NCI-H446 (cell line): ENCODE measurements at regions not wholly inside any gene's neighbourhood (a gene's known extent, or its start where the extent isn't known, plus 50 kb on each side); places are given as distances from the start of the nearest gene placed in this dataset.

Source experiments
- DNase-seq, 2 experiments: peaks; one replicate each; lab custom pipeline; 2025; lab: John Stamatoyannopoulos, UW

- DNase-seq: no peak
Measured at GRCh38 chr18:39693359-39693758, 2127.8 kb upstream of the CELF4 start.

GRCh38 chr18:39692367-39693015, 2126.9 kb upstream of the CELF4 start:
- no peak for DNase-seq

- DNase-seq: no peak
Measured at GRCh38 chr18:39685303-39685902, 2119.8 kb upstream of the CELF4 start.

GRCh38 chr18:39681061-39681460, 2115.5 kb upstream of the CELF4 start:
- no peak for DNase-seq

GRCh38 chr18:39675906-39676305, 2110.3 kb upstream of the CELF4 start:
- no peak for DNase-seq

GRCh38 chr18:39675368-39675767, 2109.8 kb upstream of the CELF4 start:
- no peak for DNase-seq

- DNase-seq: no peak
Measured at GRCh38 chr18:39672171-39672570, 2106.6 kb upstream of the CELF4 start.

- no peak for DNase-seq
Measured at GRCh38 chr18:39667905-39668304, 2102.3 kb upstream of the CELF4 start.

GRCh38 chr18:39666541-39666940, 2100.9 kb upstream of the CELF4 start:
- peak in 1 of 2 experiments; percentile 4 for DNase-seq

- peak; percentile 21 to 67 for DNase-seq
Measured at GRCh38 chr18:39661856-39662366, 2096.3 kb upstream of the CELF4 start.

GRCh38 chr18:39660141-39660540, 2094.5 kb upstream of the CELF4 start:
- no peak for DNase-seq

- DNase-seq: no peak
Measured at GRCh38 chr18:39655341-39655740, 2089.7 kb upstream of the CELF4 start.

- no peak for DNase-seq
Measured at GRCh38 chr18:39653221-39653620, 2087.6 kb upstream of the CELF4 start.

- no peak for DNase-seq
Measured at GRCh38 chr18:39648616-39649015, 2083.0 kb upstream of the CELF4 start.

- peak; percentile 14 to 69 for DNase-seq
Measured at GRCh38 chr18:39647627-39648534, 2082.3 kb upstream of the CELF4 start.

- DNase-seq: no peak
Measured at GRCh38 chr18:39638224-39638623, 2072.6 kb upstream of the CELF4 start.

- no peak for DNase-seq
Measured at GRCh38 chr18:39636931-39637330, 2071.3 kb upstream of the CELF4 start.

GRCh38 chr18:39635966-39636365, 2070.4 kb upstream of the CELF4 start:
- peak in 1 of 2 experiments; percentile 12 for DNase-seq

- no peak for DNase-seq
Measured at GRCh38 chr18:39635192-39635591, 2069.6 kb upstream of the CELF4 start.

- DNase-seq: no peak
Measured at GRCh38 chr18:39627936-39628335, 2062.3 kb upstream of the CELF4 start.

- DNase-seq: no peak
Measured at GRCh38 chr18:39624961-39625360, 2059.4 kb upstream of the CELF4 start.

- no peak for DNase-seq
Measured at GRCh38 chr18:39622431-39622830, 2056.8 kb upstream of the CELF4 start.
